Left ventricle myocardium superior (tissue), 1 donor: ENCODE measurements at regions not wholly inside any gene's neighbourhood (a gene's known extent, or its start where the extent isn't known, plus 50 kb on each side); places are given as distances from the start of the nearest gene placed in this dataset.
"Not testable (repeated sequence)": the region's sequence is repeated elsewhere in the genome, so short reads cannot be mapped to it uniquely, and the experiment has no call there.

ENCODE experiments used
- ATAC-seq: fragments of 200-7000 bp; cut with Tn5 transposase; one replicate; pipeline ENCODE4 v1.9.1; 2020; ENCODE audit warnings: mild to moderate bottlenecking, moderate library complexity
- DNase-seq: peaks from one replicate; pipeline ENCODE4 v3.0.0-alpha.2; 2020
- intact Hi-C: fragments of 100-400 bp; cut with micrococcal nuclease; formaldehyde crosslinking; loops from one replicate; pipeline ENCODE4 v1.11.0; 2022
- donor health status: DM: no; HTN: yes; CAD: no; lungs with severe emphysema.

GRCh38 chr5:125655156-125655555 is 768.1 kb upstream of the GRAMD2B start:
- ATAC-seq, result no peak
- intact Hi-C loops, result no loop called here
- DNase-seq, result no peak

GRCh38 chr5:125657936-125658335 is 765.3 kb upstream of the GRAMD2B start:
- ATAC-seq (no peak), DNase-seq (no peak)
- intact Hi-C loops, result no loop called here

DNA sequence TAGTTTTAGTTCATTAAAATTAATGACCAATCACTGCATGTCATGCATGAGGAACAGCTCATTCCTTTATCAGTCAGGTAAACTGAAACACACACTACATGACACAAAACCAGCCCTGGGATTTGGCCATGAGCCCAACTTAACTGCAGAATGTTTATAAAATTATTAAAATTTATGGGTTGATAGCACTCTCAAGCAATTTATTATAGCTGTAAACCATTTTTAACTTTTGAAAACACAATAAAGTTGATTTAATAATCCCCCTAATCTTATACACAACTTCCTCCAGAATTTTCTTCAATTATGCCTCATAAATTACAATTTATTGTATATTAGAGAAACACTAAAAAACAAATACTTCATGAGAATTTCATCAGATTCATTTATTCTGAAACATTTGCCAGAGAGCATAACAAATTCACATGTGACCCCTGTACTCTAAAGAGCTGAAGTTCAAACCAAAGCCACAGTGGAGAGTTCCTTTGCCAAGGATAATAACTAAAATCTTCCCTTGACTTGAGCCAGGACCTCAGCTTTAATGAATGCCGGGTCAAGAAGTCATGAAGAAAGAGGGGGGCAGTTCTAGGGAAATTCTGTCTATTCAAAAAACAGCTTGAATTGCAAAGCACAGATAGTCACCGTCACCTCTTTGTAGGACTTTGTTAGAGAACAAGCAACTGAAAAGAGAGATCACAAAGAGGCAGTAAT is 763.7 kb upstream of the GRAMD2B start:
- intact Hi-C loops, result no loop called here
- ATAC-seq (peak; percentile 77), DNase-seq (no peak)

GRCh38 chr5:125660231-125660895 is 762.8 kb upstream of the GRAMD2B start:
- ATAC-seq (no peak), DNase-seq (no peak)
- intact Hi-C loops, result no loop called here

- no peak for ATAC-seq
- intact Hi-C loops, result no loop called here
- no peak for DNase-seq
These were observed 761.6 kb upstream of the GRAMD2B start for GRCh38 chr5:125661584-125661983.

DNA sequence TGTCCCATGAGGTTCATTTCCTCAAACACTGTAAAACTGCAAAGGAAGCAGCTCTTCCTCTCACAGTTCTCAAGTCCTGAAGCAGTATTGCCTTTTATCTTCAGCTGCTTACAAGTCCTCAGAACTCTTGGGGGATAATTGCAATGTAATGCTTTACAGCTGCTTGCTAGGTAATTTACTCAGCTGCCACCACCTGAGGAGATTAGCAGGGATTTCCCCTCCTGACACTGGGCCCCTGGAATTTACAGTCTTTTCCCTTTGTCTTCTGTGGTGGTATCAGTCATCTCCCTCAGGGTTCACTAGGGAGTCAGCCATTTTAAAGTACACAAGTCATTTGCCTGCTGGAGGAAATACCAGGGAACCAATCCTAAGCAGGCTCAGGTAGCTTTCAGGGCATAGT is 754.3 kb upstream of the GRAMD2B start:
- DNase-seq (no peak), ATAC-seq (no peak)
- intact Hi-C loops, result no loop called here

- no peak for ATAC-seq
These were observed 749.8 kb upstream of the GRAMD2B start for GRCh38 chr5:125673359-125673950.

GRCh38 chr5:125679522-125679921 is 743.7 kb upstream of the GRAMD2B start:
- intact Hi-C loops, result no loop called here
- no peak for DNase-seq
- no peak for ATAC-seq

More at GRCh38 chr5:125673359-125673950, 749.8 kb upstream of the GRAMD2B start:
- DNase-seq, result no peak
- intact Hi-C loops, result no loop called here

DNA sequence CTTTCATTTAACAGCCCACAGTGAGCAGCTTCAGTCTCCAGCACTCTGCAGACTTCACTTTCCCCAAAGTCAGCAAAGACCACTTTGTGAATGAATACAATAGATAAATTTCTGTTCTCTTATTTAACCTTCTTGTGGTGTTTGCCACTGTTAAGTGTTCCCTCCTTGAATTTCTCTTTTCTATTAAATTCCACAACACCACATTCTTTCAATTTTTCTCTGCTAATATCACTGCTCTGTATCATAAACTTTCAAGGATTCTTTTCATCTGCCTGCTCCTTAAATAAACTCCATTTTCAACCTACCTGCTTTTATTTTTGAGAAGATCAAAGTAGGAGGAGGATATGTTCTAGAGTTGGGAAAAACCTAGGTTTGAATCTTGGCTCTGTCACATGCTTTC is 739.5 kb upstream of the GRAMD2B start:
- intact Hi-C loops, result no loop called here
- no peak for ATAC-seq
- DNase-seq, result no peak

- ATAC-seq, result no peak
- intact Hi-C loops, result no loop called here
- DNase-seq, result no peak
These were observed 737.4 kb upstream of the GRAMD2B start for GRCh38 chr5:125685771-125686170.

DNA sequence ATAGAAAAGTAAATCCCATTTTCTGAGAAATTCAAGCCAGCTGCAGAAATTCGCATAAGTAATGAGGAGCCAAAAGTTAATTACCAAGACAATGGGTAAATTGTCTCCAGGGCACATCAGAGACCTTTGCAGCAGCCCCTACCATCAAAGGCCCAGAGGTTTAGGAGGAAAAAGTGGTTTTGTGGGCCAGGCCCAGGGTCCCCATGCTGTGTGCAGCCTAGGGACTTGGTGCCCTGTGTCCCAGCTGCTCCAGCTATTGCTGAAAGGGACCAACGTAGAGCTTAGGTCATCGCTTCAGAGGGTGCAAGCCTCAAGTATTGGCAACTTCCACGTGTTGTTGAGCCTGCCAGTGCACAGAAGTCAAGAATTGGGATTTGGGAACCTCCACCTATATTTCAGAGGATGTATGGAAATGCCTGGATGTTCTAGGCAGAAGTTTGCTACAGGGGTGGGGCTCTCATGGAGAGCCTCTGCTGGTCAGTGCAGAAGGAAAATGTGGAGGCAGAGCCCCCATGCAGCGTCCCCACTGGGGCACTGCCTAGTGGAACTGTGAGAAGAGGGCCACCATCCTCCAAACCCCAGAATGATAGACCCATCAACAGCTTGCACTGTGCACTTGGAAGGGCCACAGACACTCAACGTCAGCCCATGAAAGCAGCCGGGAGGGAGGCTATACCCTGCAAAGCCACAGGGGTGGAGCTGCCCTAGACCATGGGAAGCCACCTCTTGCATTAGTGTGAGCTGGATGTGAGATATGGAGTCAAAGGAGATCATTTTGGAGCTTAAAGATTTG is 731.3 kb upstream of the GRAMD2B start:
- intact Hi-C loops, DNase-seq, ATAC-seq: not testable (repeated sequence)

- intact Hi-C loops, result no loop called here
- DNase-seq (no peak), ATAC-seq (no peak)
These were observed 727.1 kb upstream of the GRAMD2B start for GRCh38 chr5:125695996-125696655.

- intact Hi-C loops, result no loop called here
- peak; percentile 90 for ATAC-seq
- no peak for DNase-seq
These were observed 726.4 kb upstream of the GRAMD2B start for GRCh38 chr5:125696762-125697161.

GRCh38 chr5:125698420-125698819 is 724.8 kb upstream of the GRAMD2B start:
- intact Hi-C loops, result no loop called here
- DNase-seq, result no peak
- no peak for ATAC-seq

DNA sequence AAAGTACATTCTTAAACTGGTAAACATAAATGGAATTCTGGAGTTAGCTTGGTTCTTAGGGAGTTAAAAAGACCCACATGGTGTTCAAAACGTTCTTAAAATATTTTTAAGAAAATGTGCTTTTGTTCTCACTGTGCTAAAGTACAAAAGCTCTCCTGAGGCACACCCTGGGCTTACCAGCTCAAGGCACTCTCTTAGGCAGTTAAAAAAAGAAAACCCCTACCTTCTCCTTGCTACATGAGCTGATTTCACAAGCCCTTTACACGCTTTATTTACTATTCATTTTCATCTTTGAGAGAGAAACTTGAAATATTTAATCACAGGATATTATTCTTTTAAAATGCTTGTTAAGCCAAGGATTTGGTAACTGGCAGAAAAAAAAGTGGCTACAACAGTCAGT is 723.3 kb upstream of the GRAMD2B start:
- intact Hi-C loops, result no loop called here
- DNase-seq (no peak), ATAC-seq (no peak)

- intact Hi-C loops, result no loop called here
- ATAC-seq, result peak; percentile 42
- no peak for DNase-seq
These were observed 722.8 kb upstream of the GRAMD2B start for GRCh38 chr5:125700380-125700861.

- ATAC-seq, result no peak
- DNase-seq, result no peak
- intact Hi-C loops, result no loop called here
These were observed 719.6 kb upstream of the GRAMD2B start for GRCh38 chr5:125703616-125704015.

- ATAC-seq, result no peak
- intact Hi-C loops, result no loop called here
- DNase-seq, result no peak
These were observed 718.3 kb upstream of the GRAMD2B start for GRCh38 chr5:125704888-125705287.

DNA sequence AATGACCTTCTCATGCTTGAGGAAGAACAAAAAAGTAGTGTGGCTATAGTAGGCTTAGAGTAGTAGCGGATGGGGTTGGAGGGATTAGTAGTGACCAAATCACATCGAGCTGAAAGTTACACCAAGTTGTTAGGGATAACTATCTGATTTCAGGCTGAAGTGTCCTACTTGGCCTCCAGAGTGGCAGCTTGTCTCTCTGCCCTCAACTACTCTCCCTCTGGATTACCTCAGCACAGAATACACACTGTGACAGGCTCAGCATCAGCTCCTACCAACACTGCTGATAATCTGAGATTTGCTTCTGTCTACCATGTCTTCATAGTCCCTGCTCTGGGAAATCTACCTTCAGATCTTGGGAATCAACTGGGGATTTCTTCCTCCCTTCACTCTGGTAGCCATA is 714.6 kb upstream of the GRAMD2B start:
- ATAC-seq, result no peak
- intact Hi-C loops, result no loop called here

More for the DNA sequence above, 714.6 kb upstream of the GRAMD2B start:
- no peak for DNase-seq
